C4-2B (cell line): ENCODE measurements at regions not wholly inside any gene's neighbourhood (a gene's known extent, or its start where the extent isn't known, plus 50 kb on each side); places are given as distances from the start of the nearest gene placed in this dataset.
"Not testable (repeated sequence)": the region's sequence is repeated elsewhere in the genome, so short reads cannot be mapped to it uniquely, and the experiment has no call there.

Experiments used
- ZFX ChIP-seq: fragments of 450-650 bp; IDR thresholded peaks from 2 replicates; pipeline ENCODE4 v1.6.1; 2017
- TF ChIP-seq, protein P1 (sequence below): fragments of 450-650 bp; conservative IDR thresholded peaks from 2 replicates; pipeline ENCODE4 v1.5.1; 2017; ENCODE audit warnings: mild to moderate bottlenecking

- TF ChIP-seq, protein P1, sequence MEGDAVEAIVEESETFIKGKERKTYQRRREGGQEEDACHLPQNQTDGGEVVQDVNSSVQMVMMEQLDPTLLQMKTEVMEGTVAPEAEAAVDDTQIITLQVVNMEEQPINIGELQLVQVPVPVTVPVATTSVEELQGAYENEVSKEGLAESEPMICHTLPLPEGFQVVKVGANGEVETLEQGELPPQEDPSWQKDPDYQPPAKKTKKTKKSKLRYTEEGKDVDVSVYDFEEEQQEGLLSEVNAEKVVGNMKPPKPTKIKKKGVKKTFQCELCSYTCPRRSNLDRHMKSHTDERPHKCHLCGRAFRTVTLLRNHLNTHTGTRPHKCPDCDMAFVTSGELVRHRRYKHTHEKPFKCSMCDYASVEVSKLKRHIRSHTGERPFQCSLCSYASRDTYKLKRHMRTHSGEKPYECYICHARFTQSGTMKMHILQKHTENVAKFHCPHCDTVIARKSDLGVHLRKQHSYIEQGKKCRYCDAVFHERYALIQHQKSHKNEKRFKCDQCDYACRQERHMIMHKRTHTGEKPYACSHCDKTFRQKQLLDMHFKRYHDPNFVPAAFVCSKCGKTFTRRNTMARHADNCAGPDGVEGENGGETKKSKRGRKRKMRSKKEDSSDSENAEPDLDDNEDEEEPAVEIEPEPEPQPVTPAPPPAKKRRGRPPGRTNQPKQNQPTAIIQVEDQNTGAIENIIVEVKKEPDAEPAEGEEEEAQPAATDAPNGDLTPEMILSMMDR: not testable (repeated sequence)
- not testable (repeated sequence) for TF ChIP-seq ZFX
Measured at GRCh38 chr2:189998665-189999064, 63.9 kb downstream of the MSTN start.
